ENCODE measurements at regions not wholly inside any gene's neighbourhood (a gene's known extent, or its start where the extent isn't known, plus 50 kb on each side); places are given as distances from the start of the nearest gene placed in this dataset.

GRCh38 chr11:69409812-69410645 is 71.4 kb upstream of the LINC01488 start:
- DNase-seq = no peak
- peaks cover 10% of the 10 kb centered on the region for H3K4me1 Mint-ChIP-seq (ENCODE audit: low read depth)
- H3K27me3 Mint-ChIP-seq (ENCODE audit: low read depth) = peaks cover 21% of the 10 kb centered on the region
- H3K9me3 Mint-ChIP-seq = no peaks in the 10 kb centered on the region
- no peak overlapping the region for H3K27ac Mint-ChIP-seq
- no peak overlapping the region for H3K4me3 Mint-ChIP-seq
- peaks cover 0 to 2% of the 10 kb centered on the region in 2 donors for H3K36me3 Mint-ChIP-seq (ENCODE audit: insufficient read depth in 2 of 2)
- ATAC-seq (replicated peaks in 1 of 2) = no peak

- no peak overlapping the region for H3K4me3 Mint-ChIP-seq
- H3K9me3 Mint-ChIP-seq = no peaks in the 10 kb centered on the region
- peaks cover 0 to 2% of the 10 kb centered on the region in 2 donors for H3K36me3 Mint-ChIP-seq (ENCODE audit: insufficient read depth in 2 of 2)
- peaks cover 21% of the 10 kb centered on the region for H3K27me3 Mint-ChIP-seq (ENCODE audit: low read depth)
- H3K4me1 Mint-ChIP-seq (ENCODE audit: low read depth) = peaks cover 10% of the 10 kb centered on the region
- H3K27ac Mint-ChIP-seq = no peak overlapping the region
- peak; percentile 68 to 91 for ATAC-seq (replicated peaks in 1 of 2)
- DNase-seq = no peak
Measured at GRCh38 chr11:69411257-69411924, 70.1 kb upstream of the LINC01488 start.

- DNase-seq (no peak), ATAC-seq (replicated peaks in 1 of 2) (no peak)
- Mint-ChIP-seq H3K4me1 (ENCODE audit: low read depth) (peaks cover 10% of the 10 kb centered on the region), H3K36me3 (ENCODE audit: insufficient read depth in 2 of 2) (peaks cover 0 to 2% of the 10 kb centered on the region in 2 donors), H3K4me3 (no peak overlapping the region), H3K27me3 (ENCODE audit: low read depth) (peaks cover 17% of the 10 kb centered on the region), H3K9me3 (no peaks in the 10 kb centered on the region), H3K27ac (no peak overlapping the region)
Measured at GRCh38 chr11:69413015-69413801, 68.3 kb upstream of the LINC01488 start.

GRCh38 chr11:69413993-69414392 is 67.5 kb upstream of the LINC01488 start:
- H3K36me3 Mint-ChIP-seq (ENCODE audit: insufficient read depth in 2 of 2) = peaks cover 0 to 2% of the 10 kb centered on the region in 2 donors
- peaks cover 11% of the 10 kb centered on the region for H3K27me3 Mint-ChIP-seq (ENCODE audit: low read depth)

GRCh38 chr11:69414773-69415187 is 66.7 kb upstream of the LINC01488 start:
- Mint-ChIP-seq H3K9me3 (no peaks in the 10 kb centered on the region), H3K4me3 (no peak overlapping the region), H3K36me3 (ENCODE audit: insufficient read depth in 2 of 2) (peaks cover 0 to 2% of the 10 kb centered on the region in 2 donors), H3K4me1 (ENCODE audit: low read depth) (peaks cover 9% of the 10 kb centered on the region), H3K27ac (no peak overlapping the region), H3K27me3 (ENCODE audit: low read depth) (peaks cover 9% of the 10 kb centered on the region)
- ATAC-seq (replicated peaks in 1 of 2) (no peak), DNase-seq (no peak)

More at GRCh38 chr11:69413993-69414392, 67.5 kb upstream of the LINC01488 start:
- ATAC-seq (replicated peaks in 1 of 2) (no peak), DNase-seq (no peak)
- Mint-ChIP-seq H3K9me3 (no peaks in the 10 kb centered on the region), H3K4me1 (ENCODE audit: low read depth) (peaks cover 10% of the 10 kb centered on the region), H3K4me3 (no peak overlapping the region), H3K27ac (no peak overlapping the region)

- Mint-ChIP-seq H3K4me3 (no peak overlapping the region), H3K9me3 (no peaks in the 10 kb centered on the region), H3K27ac (no peak overlapping the region), H3K36me3 (ENCODE audit: insufficient read depth in 2 of 2) (peaks cover 0 to 2% of the 10 kb centered on the region in 2 donors), H3K27me3 (ENCODE audit: low read depth) (peaks cover 4% of the 10 kb centered on the region), H3K4me1 (ENCODE audit: low read depth) (peaks cover 5% of the 10 kb centered on the region)
- ATAC-seq (replicated peaks in 1 of 2) = no peak
- no peak for DNase-seq
Measured at GRCh38 chr11:69415411-69416142, 65.9 kb upstream of the LINC01488 start.

- Mint-ChIP-seq H3K4me3 (no peak overlapping the region), H3K27me3 (ENCODE audit: low read depth) (peaks cover 4% of the 10 kb centered on the region), H3K4me1 (ENCODE audit: low read depth) (peaks cover 5% of the 10 kb centered on the region), H3K27ac (no peak overlapping the region), H3K9me3 (no peaks in the 10 kb centered on the region), H3K36me3 (ENCODE audit: insufficient read depth in 2 of 2) (peaks cover 0 to 2% of the 10 kb centered on the region in 2 donors)
- no peak for DNase-seq
- ATAC-seq (replicated peaks in 1 of 2) = no peak
Measured at GRCh38 chr11:69416143-69416515, 65.3 kb upstream of the LINC01488 start.

- ATAC-seq (replicated peaks in 1 of 2) (no peak), DNase-seq (no peak)
- no peak overlapping the region for H3K27ac Mint-ChIP-seq
- H3K27me3 Mint-ChIP-seq (ENCODE audit: low read depth) = peaks cover 4% of the 10 kb centered on the region
- H3K4me1 Mint-ChIP-seq (ENCODE audit: low read depth) = no peaks in the 10 kb centered on the region
- no peaks in the 10 kb centered on the region for H3K9me3 Mint-ChIP-seq
- peaks cover 0 to 2% of the 10 kb centered on the region in 2 donors for H3K36me3 Mint-ChIP-seq (ENCODE audit: insufficient read depth in 2 of 2)
- no peak overlapping the region for H3K4me3 Mint-ChIP-seq
Measured at GRCh38 chr11:69416762-69417698, 64.4 kb upstream of the LINC01488 start.

GRCh38 chr11:69417699-69418085 is 63.8 kb upstream of the LINC01488 start:
- no peaks in the 10 kb centered on the region for H3K4me1 Mint-ChIP-seq (ENCODE audit: low read depth)
- H3K36me3 Mint-ChIP-seq (ENCODE audit: insufficient read depth in 2 of 2) = peaks cover 0 to 2% of the 10 kb centered on the region in 2 donors
- H3K4me3 Mint-ChIP-seq = no peak overlapping the region
- DNase-seq (no peak), ATAC-seq (replicated peaks in 1 of 2) (no peak)
- peaks cover 4% of the 10 kb centered on the region for H3K27me3 Mint-ChIP-seq (ENCODE audit: low read depth)
- H3K9me3 Mint-ChIP-seq = no peaks in the 10 kb centered on the region
- H3K27ac Mint-ChIP-seq = no peak overlapping the region

- Mint-ChIP-seq H3K4me3 (no peak overlapping the region), H3K27ac (no peak overlapping the region), H3K4me1 (ENCODE audit: low read depth) (no peaks in the 10 kb centered on the region), H3K9me3 (no peaks in the 10 kb centered on the region), H3K27me3 (ENCODE audit: low read depth) (peaks cover 4% of the 10 kb centered on the region), H3K36me3 (ENCODE audit: insufficient read depth in 2 of 2) (peaks cover 0 to 2% of the 10 kb centered on the region in 2 donors)
- no peak for ATAC-seq (replicated peaks in 1 of 2)
- DNase-seq = no peak
Measured at GRCh38 chr11:69418576-69419296, 62.7 kb upstream of the LINC01488 start.

GRCh38 chr11:69419662-69420395 is 61.6 kb upstream of the LINC01488 start:
- H3K4me1 Mint-ChIP-seq (ENCODE audit: low read depth) = no peaks in the 10 kb centered on the region
- ATAC-seq (replicated peaks in 1 of 2) (no peak), DNase-seq (no peak)
- H3K36me3 Mint-ChIP-seq (ENCODE audit: insufficient read depth in 2 of 2) = peaks cover 0 to 1% of the 10 kb centered on the region in 2 donors
- H3K4me3 Mint-ChIP-seq = no peak overlapping the region
- H3K9me3 Mint-ChIP-seq = peaks cover under 1 to 6% of the 10 kb centered on the region in 2 donors
- H3K27ac Mint-ChIP-seq = no peak overlapping the region
- H3K27me3 Mint-ChIP-seq (ENCODE audit: low read depth) = no peaks in the 10 kb centered on the region

Data from activated T-cell treated with anti-CD3 and anti-CD28 coated beads, Interleukin-2, amount 50 U/mL, for 72 hours (primary cell).